GM12864 (cell line): ENCODE measurements at regions not wholly inside any gene's neighbourhood (a gene's known extent, or its start where the extent isn't known, plus 50 kb on each side); places are given as distances from the start of the nearest gene placed in this dataset.

Experiments used
- DNase-seq: peaks from one replicate; pipeline ENCODE4 v3.0.0-alpha.2; 2011; ENCODE audit warnings: low read depth
- H3K4me3 ChIP-seq: 2 replicates; pipeline ENCODE4 v1.5.1; 2011; ENCODE audit warnings: mild to moderate bottlenecking, low read depth, low read length, control low read depth
- CTCF ChIP-seq: IDR thresholded peaks from 2 replicates; pipeline ENCODE4 v1.5.1; 2011; ENCODE audit warnings: low read depth, mild to moderate bottlenecking, moderate library complexity, low read length, control low read depth, inconsistent platforms; ENCODE audit errors: missing control alignments

GRCh38 chr3:70816346-70816745, 503.9 kb upstream of the MDFIC2 start:
- no peak for DNase-seq
- no peak for TF ChIP-seq CTCF
- no peak overlapping the region for H3K4me3 ChIP-seq

DNA sequence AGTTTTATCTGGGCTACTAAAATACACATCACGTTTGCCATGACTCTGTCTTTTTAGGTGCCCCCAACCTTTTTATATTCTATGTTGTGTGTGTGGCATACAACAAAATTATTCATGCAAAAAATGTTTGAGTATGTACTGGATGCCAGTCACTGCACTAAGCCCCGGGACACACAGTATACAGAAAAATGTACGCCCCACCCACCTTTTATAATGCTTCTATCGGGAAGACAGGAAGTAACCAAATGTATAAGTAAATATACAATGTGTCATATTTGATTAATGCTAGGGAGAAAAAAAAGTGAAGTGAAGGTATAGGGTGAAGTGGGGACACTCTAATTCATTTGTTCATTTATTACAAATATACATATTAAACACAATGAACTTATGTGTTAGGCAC, 503.4 kb upstream of the MDFIC2 start:
- no peak overlapping the region for H3K4me3 ChIP-seq
- DNase-seq, result no peak
- TF ChIP-seq CTCF, result no peak

GRCh38 chr3:70813311-70813710, 500.9 kb upstream of the MDFIC2 start:
- DNase-seq, result no peak
- no peak overlapping the region for H3K4me3 ChIP-seq
- no peak for TF ChIP-seq CTCF

- H3K4me3 ChIP-seq, result no peak overlapping the region
- no peak for TF ChIP-seq CTCF
- no peak for DNase-seq
Observed at GRCh38 chr3:70811880-70812279, 499.4 kb upstream of the MDFIC2 start.

GRCh38 chr3:70808881-70809280, 496.4 kb upstream of the MDFIC2 start:
- no peak for TF ChIP-seq CTCF
- no peak for DNase-seq
- no peak overlapping the region for H3K4me3 ChIP-seq

DNA sequence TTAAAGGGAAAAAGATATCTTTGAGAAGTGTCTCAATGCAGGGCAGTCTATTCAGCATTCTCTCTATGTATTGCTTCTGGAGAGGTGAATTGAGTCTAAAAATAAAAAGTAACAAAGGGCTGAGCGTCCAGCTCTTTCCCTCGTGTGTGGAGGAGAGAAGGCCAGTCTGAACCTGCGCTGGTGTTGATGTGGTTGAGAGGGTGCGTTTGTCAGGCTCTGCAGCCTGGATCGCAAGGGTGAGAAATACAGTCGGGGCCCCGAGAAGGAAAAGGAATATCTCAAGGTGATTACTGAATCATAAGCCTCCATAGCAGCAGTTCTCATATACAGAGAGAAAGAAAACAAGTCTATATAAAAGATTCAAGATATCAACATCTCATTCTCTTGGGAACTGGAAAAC, 494.1 kb upstream of the MDFIC2 start:
- no peak for TF ChIP-seq CTCF
- no peak overlapping the region for H3K4me3 ChIP-seq
- no peak for DNase-seq

GRCh38 chr3:70806021-70806420, 493.6 kb upstream of the MDFIC2 start:
- H3K4me3 ChIP-seq, result no peak overlapping the region
- DNase-seq, result no peak
- no peak for TF ChIP-seq CTCF
